Common myeloid progenitor, CD34-positive (primary cell): ENCODE measurements at regions not wholly inside any gene's neighbourhood (a gene's known extent, or its start where the extent isn't known, plus 50 kb on each side); places are given as distances from the start of the nearest gene placed in this dataset.

ENCODE experiments used
- CTCF ChIA-PET: fragments of 350-600 bp; sonication (Branson Sonifier 250); formaldehyde crosslinking; loops from one replicate; lab custom pipeline; 2021; ENCODE audit warnings: antibody characterized with exemption; lab: Charles Lee
- POLR2A ChIA-PET: fragments of 350-600 bp; sonication (Branson Sonifier 250); formaldehyde crosslinking; loops from one replicate; lab custom pipeline; 2021; ENCODE audit warnings: antibody characterized with exemption; lab: Charles Lee
- DNase-seq, 3 donors: peaks; one replicate each; pipeline versions ENCODE4 v3.0.0 to v3.0.0-alpha.2; 2013
- H3K27ac ChIP-seq, 2 experiments: 1 replicate in 1 of 2; 2 replicates in 1 of 2; pipeline ENCODE4 v1.7.0; 2013; ENCODE audit warnings: inconsistent platforms in 2 of 2, low read length in 2 of 2, mild to moderate bottlenecking in 2 of 2, low read depth in 1 of 2, moderate library complexity in 1 of 2; ENCODE audit not compliant: severe bottlenecking in 2 of 2, insufficient read depth in 1 of 2, poor library complexity in 1 of 2
- H3K27me3 ChIP-seq, 5 experiments: replicated peaks in 2 of 5; 1 replicate in 3 of 5; 2 replicates in 2 of 5; pipeline versions ENCODE4 v1.6.1 to v1.7.0; 2013; ENCODE audit warnings: low read length in 4 of 5, mild to moderate bottlenecking in 2 of 5, moderate library complexity in 2 of 5, inconsistent platforms in 1 of 5; ENCODE audit not compliant: insufficient read depth in 5 of 5, control insufficient read depth in 4 of 5
- H3K36me3 ChIP-seq, 4 experiments: 1 replicate in 2 of 4; 2 replicates in 2 of 4; pipeline versions ENCODE4 v1.6.1 to v1.7.0; 2013; ENCODE audit warnings: low read length in 3 of 4, control low read depth in 1 of 4, mild to moderate bottlenecking in 1 of 4; ENCODE audit not compliant: control insufficient read depth in 4 of 4, insufficient read depth in 4 of 4
- H3K4me1 ChIP-seq, 4 experiments: 1 replicate in 3 of 4; 2 replicates in 1 of 4; pipeline versions ENCODE4 v1.6.1 to v1.7.1; 2013; ENCODE audit warnings: low read length in 3 of 4, mild to moderate bottlenecking in 3 of 4, control low read depth in 1 of 4, inconsistent platforms in 1 of 4, moderate library complexity in 1 of 4; ENCODE audit not compliant: control insufficient read depth in 4 of 4, insufficient read depth in 4 of 4; ENCODE audit errors: control extremely low read depth in 1 of 4
- H3K4me3 ChIP-seq, 7 experiments: 1 replicate in 4 of 7; 2 replicates in 3 of 7; pipeline versions ENCODE4 v1.5.1 to v1.7.0; 2013; ENCODE audit warnings: mild to moderate bottlenecking in 7 of 7, low read length in 6 of 7, moderate library complexity in 6 of 7, inconsistent platforms in 2 of 7, low read depth in 2 of 7, control low read depth in 1 of 7; ENCODE audit not compliant: insufficient read depth in 4 of 7, control insufficient read depth in 1 of 7; ENCODE audit errors: extremely low read depth in 1 of 7
- H3K9me3 ChIP-seq, 5 experiments: 1 replicate in 4 of 5; 2 replicates in 1 of 5; pipeline versions ENCODE4 v1.6.1 to v1.7.1; 2013; ENCODE audit warnings: low read length in 4 of 5, mild to moderate bottlenecking in 2 of 5, inconsistent platforms in 1 of 5, low read depth in 1 of 5, moderate library complexity in 1 of 5; ENCODE audit not compliant: control insufficient read depth in 4 of 5, insufficient read depth in 2 of 5; ENCODE audit errors: control extremely low read depth in 1 of 5
- WGBS: methylation state at CpG from one replicate; pipeline ENCODE4 v1.1.5; 2013; ENCODE audit not compliant: insufficient coverage; 5-methylcytosine and 5-hydroxymethylcytosine counted together

GRCh38 chr6:150456466-150456865 lies 87.7 kb downstream of the IYD start:
- POLR2A ChIA-PET, result no interaction called here

GRCh38 chr6:150456902-150457643 lies 88.3 kb downstream of the IYD start:
- no peaks in the 10 kb centered on the region for H3K4me1 ChIP-seq
- ChIA-PET CTCF (no interaction called here), POLR2A (no interaction called here)
- peaks cover 0 to 5% (median 0%) of the 10 kb centered on the region in 5 experiments for H3K27me3 ChIP-seq
- H3K36me3 ChIP-seq, result no peaks in the 10 kb centered on the region
- no peaks in the 10 kb centered on the region for H3K9me3 ChIP-seq
- WGBS, result 94% methylated on average over 2 of the region's 7 CpGs
- no peak overlapping the region for H3K4me3 ChIP-seq
- no peak overlapping the region for H3K27ac ChIP-seq
- no peak for DNase-seq

More at GRCh38 chr6:150456466-150456865, 87.7 kb downstream of the IYD start:
- WGBS, result 72% methylated on average over 3 of the region's 7 CpGs
- H3K27ac ChIP-seq, result no peak overlapping the region
- peaks cover 0 to 5% (median 0%) of the 10 kb centered on the region in 5 experiments for H3K27me3 ChIP-seq
- H3K4me3 ChIP-seq, result no peak overlapping the region
- CTCF ChIA-PET, result no interaction called here
- no peaks in the 10 kb centered on the region for H3K4me1 ChIP-seq
- no peak for DNase-seq
- H3K9me3 ChIP-seq, result no peaks in the 10 kb centered on the region
- no peaks in the 10 kb centered on the region for H3K36me3 ChIP-seq

DNA sequence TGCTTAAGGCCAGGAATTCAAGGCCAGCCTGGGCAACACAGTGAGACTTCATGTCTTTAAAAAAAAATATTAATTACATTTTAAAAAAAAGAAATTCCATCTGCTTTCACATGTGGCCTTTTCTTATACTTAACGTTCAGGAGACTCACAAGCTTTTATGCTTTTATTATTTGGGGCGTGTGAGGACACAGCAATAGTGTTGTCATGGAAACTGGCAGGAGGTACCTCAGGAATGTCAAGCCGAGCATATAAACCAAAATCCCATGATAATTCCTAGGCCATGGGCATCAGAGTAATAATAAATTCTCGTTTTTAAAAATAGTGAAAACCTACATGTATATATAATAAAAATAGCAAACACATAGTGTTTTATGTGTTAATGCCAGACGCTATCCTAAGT lies 89.8 kb downstream of the IYD start:
- Histone ChIP-seq H3K4me1 (no peaks in the 10 kb centered on the region), H3K27ac (no peak overlapping the region), H3K27me3 (peaks cover 0 to 5% (median 0%) of the 10 kb centered on the region in 5 experiments), H3K4me3 (no peak overlapping the region), H3K9me3 (no peaks in the 10 kb centered on the region), H3K36me3 (no peaks in the 10 kb centered on the region)
- no peak for DNase-seq
- WGBS, result 100% methylated on average over 2 of the region's 5 CpGs
- CTCF ChIA-PET, result interaction anchor here (0.7 kb wide), 1 partner anchor 40 kb away, joined by 3 read pairs; no protein-coding TSS in a partner anchor
- POLR2A ChIA-PET, result no interaction called here

- H3K9me3 ChIP-seq, result no peaks in the 10 kb centered on the region
- WGBS, result 98% methylated on average over 5 of the region's 5 CpGs
- H3K4me1 ChIP-seq, result no peaks in the 10 kb centered on the region
- H3K27ac ChIP-seq, result no peak overlapping the region
- no peaks in the 10 kb centered on the region for H3K27me3 ChIP-seq
- H3K4me3 ChIP-seq, result no peak overlapping the region
- ChIA-PET POLR2A (no interaction called here), CTCF (interaction anchor here (1.9 kb wide), 1 partner anchor 39 kb away, joined by 3 read pairs; no protein-coding TSS in a partner anchor)
- DNase-seq, result no peak
- no peaks in the 10 kb centered on the region for H3K36me3 ChIP-seq
Observed at GRCh38 chr6:150463852-150464251, 95.0 kb downstream of the IYD start.

GRCh38 chr6:150464966-150465365 lies 96.2 kb downstream of the IYD start:
- ChIA-PET POLR2A (no interaction called here), CTCF (interaction anchor here (1.9 kb wide), 1 partner anchor 40 kb away, joined by 3 read pairs; no protein-coding TSS in a partner anchor)
- no peak overlapping the region for H3K4me3 ChIP-seq
- no peaks in the 10 kb centered on the region for H3K36me3 ChIP-seq
- no peak for DNase-seq
- no peak overlapping the region for H3K27ac ChIP-seq
- H3K4me1 ChIP-seq, result no peaks in the 10 kb centered on the region
- 100% methylated on average over 1 of the region's 2 CpGs for WGBS
- H3K9me3 ChIP-seq, result no peaks in the 10 kb centered on the region
- H3K27me3 ChIP-seq, result no peaks in the 10 kb centered on the region

DNA sequence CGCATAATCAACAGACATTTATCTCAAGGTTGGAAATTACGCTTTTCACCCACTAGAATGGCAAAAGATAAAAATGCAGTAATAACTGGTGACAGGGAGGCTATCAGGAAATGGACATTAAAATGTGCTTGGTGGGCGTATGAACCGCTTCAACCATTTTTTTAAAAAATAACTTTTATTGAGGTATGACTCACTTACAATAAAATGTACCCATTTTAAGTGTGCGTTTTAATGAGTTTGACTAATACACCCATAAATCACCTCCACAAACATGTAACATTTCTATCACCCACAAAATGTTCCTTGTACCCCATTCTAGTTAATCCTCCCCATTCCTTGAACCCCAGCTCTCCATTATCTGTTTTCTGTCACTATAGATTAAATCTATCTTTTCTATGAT lies 96.8 kb downstream of the IYD start:
- ChIA-PET POLR2A (no interaction called here), CTCF (interaction anchor here (1.9 kb wide), 1 partner anchor 41 kb away, joined by 3 read pairs; no protein-coding TSS in a partner anchor)
- WGBS, result 100% methylated on average over 1 of the region's 5 CpGs

DNA sequence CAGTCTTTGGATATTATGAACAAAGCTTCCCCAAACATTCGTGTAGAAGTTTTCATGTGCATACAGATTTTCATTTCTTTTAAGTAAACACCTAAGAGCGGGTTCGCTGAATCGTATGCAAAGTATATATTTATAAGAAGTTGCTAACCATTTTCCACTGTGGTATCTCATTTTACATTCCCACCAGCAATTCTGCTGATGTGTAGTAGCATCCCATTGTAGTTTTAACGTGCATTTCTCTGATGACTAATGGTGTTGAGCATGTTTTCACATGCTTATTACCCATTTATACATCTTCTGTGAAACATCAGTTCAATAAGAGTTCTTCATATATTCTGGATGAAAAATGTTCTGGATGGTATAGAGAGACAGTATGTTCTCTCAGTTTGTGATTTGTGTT lies 97.4 kb downstream of the IYD start:
- Histone ChIP-seq H3K4me3 (no peak overlapping the region), H3K36me3 (no peaks in the 10 kb centered on the region), H3K27ac (no peak overlapping the region), H3K27me3 (no peaks in the 10 kb centered on the region), H3K4me1 (no peaks in the 10 kb centered on the region), H3K9me3 (no peaks in the 10 kb centered on the region)
- no CpG with 5 or more reads among the region's 5 CpGs for WGBS
- DNase-seq, result no peak
- CTCF ChIA-PET, result interaction anchor here (1.2 kb wide), 1 partner anchor 11 kb away, joined by 3 read pairs; no protein-coding TSS in a partner anchor
- POLR2A ChIA-PET, result no interaction called here

More for the DNA sequence above, 96.8 kb downstream of the IYD start:
- no peaks in the 10 kb centered on the region for H3K36me3 ChIP-seq
- no peak for DNase-seq
- no peak overlapping the region for H3K27ac ChIP-seq
- H3K4me1 ChIP-seq, result no peaks in the 10 kb centered on the region
- H3K9me3 ChIP-seq, result no peaks in the 10 kb centered on the region
- no peaks in the 10 kb centered on the region for H3K27me3 ChIP-seq
- H3K4me3 ChIP-seq, result no peak overlapping the region
